ENCODE measurements at regions not wholly inside any gene's neighbourhood (a gene's known extent, or its start where the extent isn't known, plus 50 kb on each side); places are given as distances from the start of the nearest gene placed in this dataset.

DNA sequence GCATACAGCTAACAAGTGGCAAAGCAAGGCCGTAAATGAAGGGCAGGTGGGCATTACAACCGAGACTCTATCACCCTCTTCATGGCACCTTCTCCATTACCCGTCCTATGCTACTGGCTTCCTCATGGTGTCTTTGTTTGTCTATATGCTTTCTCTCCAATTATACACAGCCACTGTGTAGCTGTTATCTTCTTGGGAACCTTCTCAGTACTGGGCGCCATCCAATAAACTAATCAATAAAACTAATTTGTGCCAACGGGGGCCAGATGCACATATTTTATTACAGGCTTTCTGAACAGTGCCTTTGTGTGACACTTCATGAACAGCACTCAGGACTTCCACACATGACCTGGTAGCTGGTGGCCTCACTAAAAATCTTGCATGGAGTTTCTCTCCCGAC, 149.8 kb upstream of the PCSK2 start:
- Mint-ChIP-seq H3K4me1 (no peaks in the 10 kb centered on the region), H3K27ac (no peak overlapping the region), H3K36me3 (no peaks in the 10 kb centered on the region), H3K9me3 (peaks cover 3% of the 10 kb centered on the region), H3K27me3 (ENCODE audit: low read depth) (peaks cover 23% of the 10 kb centered on the region), H3K4me3 (no peak overlapping the region)
- DNase-seq (ENCODE audit: low spot score in 2 of 2, unreplicated experiment in 2 of 2): no peak
- TF ChIP-seq, protein P1, sequence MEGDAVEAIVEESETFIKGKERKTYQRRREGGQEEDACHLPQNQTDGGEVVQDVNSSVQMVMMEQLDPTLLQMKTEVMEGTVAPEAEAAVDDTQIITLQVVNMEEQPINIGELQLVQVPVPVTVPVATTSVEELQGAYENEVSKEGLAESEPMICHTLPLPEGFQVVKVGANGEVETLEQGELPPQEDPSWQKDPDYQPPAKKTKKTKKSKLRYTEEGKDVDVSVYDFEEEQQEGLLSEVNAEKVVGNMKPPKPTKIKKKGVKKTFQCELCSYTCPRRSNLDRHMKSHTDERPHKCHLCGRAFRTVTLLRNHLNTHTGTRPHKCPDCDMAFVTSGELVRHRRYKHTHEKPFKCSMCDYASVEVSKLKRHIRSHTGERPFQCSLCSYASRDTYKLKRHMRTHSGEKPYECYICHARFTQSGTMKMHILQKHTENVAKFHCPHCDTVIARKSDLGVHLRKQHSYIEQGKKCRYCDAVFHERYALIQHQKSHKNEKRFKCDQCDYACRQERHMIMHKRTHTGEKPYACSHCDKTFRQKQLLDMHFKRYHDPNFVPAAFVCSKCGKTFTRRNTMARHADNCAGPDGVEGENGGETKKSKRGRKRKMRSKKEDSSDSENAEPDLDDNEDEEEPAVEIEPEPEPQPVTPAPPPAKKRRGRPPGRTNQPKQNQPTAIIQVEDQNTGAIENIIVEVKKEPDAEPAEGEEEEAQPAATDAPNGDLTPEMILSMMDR (IDR thresholded peaks at IDR 0.05; ENCODE audit: unreplicated experiment): no peak

DNA sequence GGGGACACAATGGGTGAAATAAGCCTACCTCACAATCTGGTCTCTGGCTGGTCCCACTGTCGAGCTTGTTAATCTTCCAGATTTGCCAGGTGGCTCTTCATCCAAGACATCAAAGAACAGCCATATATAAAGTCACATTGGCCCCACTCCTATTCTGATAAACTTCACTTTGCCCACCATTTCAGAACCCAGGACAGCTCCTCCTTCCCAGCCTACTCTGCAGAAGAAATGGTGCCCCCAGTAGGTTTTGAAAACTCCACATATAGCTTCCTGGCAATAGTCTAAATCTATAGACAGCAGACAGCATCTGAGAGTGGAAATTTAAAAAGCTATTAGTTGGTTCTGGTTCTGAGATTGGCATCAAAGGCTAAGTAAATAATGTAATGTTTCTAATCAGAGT, 143.1 kb upstream of the PCSK2 start:
- no peaks in the 10 kb centered on the region for H3K4me1 Mint-ChIP-seq
- DNase-seq (ENCODE audit: low spot score in 2 of 2, unreplicated experiment in 2 of 2): peak in 1 of 2 experiments; percentile 42
- no peaks in the 10 kb centered on the region for H3K36me3 Mint-ChIP-seq
- H3K27ac Mint-ChIP-seq: no peak overlapping the region
- H3K27me3 Mint-ChIP-seq (ENCODE audit: low read depth): peaks cover 12% of the 10 kb centered on the region
- no peak overlapping the region for H3K4me3 Mint-ChIP-seq
- TF ChIP-seq, protein P1 (IDR thresholded peaks at IDR 0.05; ENCODE audit: unreplicated experiment): no peak
- no peaks in the 10 kb centered on the region for H3K9me3 Mint-ChIP-seq

DNA sequence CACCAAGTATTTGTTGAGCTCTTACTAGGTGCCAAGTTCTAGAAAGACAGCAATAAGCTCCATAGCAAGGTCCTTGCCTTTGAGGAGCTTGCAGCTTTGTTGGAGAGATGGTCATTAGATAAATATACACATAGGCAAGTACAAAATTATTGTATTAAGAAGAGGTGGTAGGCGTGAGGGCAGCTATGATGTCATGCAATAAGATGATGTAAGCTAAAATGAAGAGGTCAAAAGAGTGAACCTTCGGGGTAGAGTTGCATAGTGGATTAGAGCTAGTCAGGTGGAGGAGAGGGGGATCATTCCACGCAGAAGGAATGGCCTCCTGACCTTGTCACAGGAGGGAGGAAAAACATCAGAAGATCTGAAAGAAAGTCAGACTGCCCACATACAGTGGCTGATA, 141.9 kb upstream of the PCSK2 start:
- peaks cover 22% of the 10 kb centered on the region for H3K27me3 Mint-ChIP-seq (ENCODE audit: low read depth)
- TF ChIP-seq, protein P1 (IDR thresholded peaks at IDR 0.05; ENCODE audit: unreplicated experiment): no peak
- no peak for DNase-seq (ENCODE audit: low spot score in 2 of 2, unreplicated experiment in 2 of 2)
- no peaks in the 10 kb centered on the region for H3K9me3 Mint-ChIP-seq
- H3K36me3 Mint-ChIP-seq: no peaks in the 10 kb centered on the region
- H3K4me3 Mint-ChIP-seq: no peak overlapping the region
- no peak overlapping the region for H3K27ac Mint-ChIP-seq
- H3K4me1 Mint-ChIP-seq: no peaks in the 10 kb centered on the region

DNA sequence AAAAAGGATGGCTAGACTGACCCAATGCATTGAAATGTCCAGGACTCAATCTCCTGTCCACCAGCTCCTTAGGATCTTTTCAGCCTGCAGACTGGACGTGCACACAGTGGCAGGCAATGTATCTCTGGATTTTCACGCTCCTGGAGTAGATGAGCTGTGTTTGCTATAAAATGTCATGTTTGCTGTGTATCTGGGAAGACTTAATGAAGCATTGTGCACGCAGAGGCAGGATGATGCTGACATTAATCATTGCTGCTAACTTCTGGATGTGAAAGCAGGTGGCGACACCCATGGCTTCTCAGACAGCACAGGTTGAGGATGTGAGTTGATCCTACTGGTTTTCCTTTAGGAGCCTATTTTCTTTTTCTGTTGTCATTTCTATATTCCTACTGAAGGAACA, 133.1 kb upstream of the PCSK2 start:
- Mint-ChIP-seq H3K4me3 (no peak overlapping the region), H3K36me3 (no peaks in the 10 kb centered on the region)
- TF ChIP-seq, protein P1 (IDR thresholded peaks at IDR 0.05; ENCODE audit: unreplicated experiment): no peak

DNA sequence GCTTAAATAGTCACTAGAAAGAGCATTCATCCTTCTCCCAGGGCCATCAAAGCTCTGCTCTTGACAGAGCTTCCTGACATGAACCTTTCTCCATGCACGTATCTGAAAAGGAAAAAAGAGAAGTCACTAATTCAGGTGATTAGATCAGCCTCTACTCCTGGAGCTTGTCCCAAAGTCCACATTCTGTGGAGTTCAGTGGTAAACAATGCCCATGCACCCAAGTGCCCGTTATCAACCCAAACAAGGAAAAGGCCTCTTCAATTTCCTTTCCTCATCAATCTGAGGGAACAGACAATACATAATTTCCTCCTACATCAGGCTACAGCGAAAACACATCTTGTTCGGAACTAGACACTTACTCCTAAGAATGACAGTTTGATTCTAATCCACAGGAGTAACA, 129.2 kb upstream of the PCSK2 start:
- no peak overlapping the region for H3K4me3 Mint-ChIP-seq
- H3K27ac Mint-ChIP-seq: no peak overlapping the region
- DNase-seq (ENCODE audit: low spot score in 2 of 2, unreplicated experiment in 2 of 2): no peak
- no peaks in the 10 kb centered on the region for H3K4me1 Mint-ChIP-seq
- H3K9me3 Mint-ChIP-seq: peaks cover 4% of the 10 kb centered on the region
- TF ChIP-seq, protein P1 (IDR thresholded peaks at IDR 0.05; ENCODE audit: unreplicated experiment): no peak
- H3K36me3 Mint-ChIP-seq: no peaks in the 10 kb centered on the region
- H3K27me3 Mint-ChIP-seq (ENCODE audit: low read depth): peaks cover 53% of the 10 kb centered on the region

More for the DNA sequence above, 133.1 kb upstream of the PCSK2 start:
- peaks cover 53% of the 10 kb centered on the region for H3K27me3 Mint-ChIP-seq (ENCODE audit: low read depth)
- H3K27ac Mint-ChIP-seq: no peak overlapping the region
- H3K4me1 Mint-ChIP-seq: no peaks in the 10 kb centered on the region
- peaks cover 4% of the 10 kb centered on the region for H3K9me3 Mint-ChIP-seq
- no peak for DNase-seq (ENCODE audit: low spot score in 2 of 2, unreplicated experiment in 2 of 2)

DNA sequence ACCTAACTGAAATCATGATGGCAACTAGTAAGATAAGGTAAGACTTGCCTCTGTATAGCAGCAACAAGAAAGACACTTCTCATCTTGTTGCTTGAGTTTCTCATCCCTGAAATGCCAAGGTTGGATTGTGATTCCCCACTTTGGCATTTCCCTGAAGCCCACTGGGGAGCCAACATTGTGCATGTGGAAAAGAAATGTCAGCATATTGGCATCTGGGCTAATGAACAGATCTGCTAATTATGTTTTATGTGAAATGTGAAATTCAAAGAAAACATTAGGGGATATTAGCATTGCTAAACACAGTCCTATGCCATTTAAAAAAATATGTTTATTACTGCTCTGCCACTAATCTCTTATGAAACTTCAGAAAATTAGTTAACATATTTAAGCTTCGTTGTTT, 126.3 kb upstream of the PCSK2 start:
- TF ChIP-seq, protein P1 (IDR thresholded peaks at IDR 0.05; ENCODE audit: unreplicated experiment): no peak
- H3K4me3 Mint-ChIP-seq: no peak overlapping the region

More for the DNA sequence above, 126.3 kb upstream of the PCSK2 start:
- Mint-ChIP-seq H3K9me3 (peaks cover 4% of the 10 kb centered on the region), H3K36me3 (no peaks in the 10 kb centered on the region), H3K27ac (no peak overlapping the region), H3K27me3 (ENCODE audit: low read depth) (peaks cover 53% of the 10 kb centered on the region), H3K4me1 (no peaks in the 10 kb centered on the region)
- DNase-seq (ENCODE audit: low spot score in 2 of 2, unreplicated experiment in 2 of 2): no peak

Measured in mesothelial cell of epicardium (in vitro differentiated cells).